ENCODE measurements at regions not wholly inside any gene's neighbourhood (a gene's known extent, or its start where the extent isn't known, plus 50 kb on each side); places are given as distances from the start of the nearest gene placed in this dataset.

GRCh38 chr5:24045046-24045445 is 537.6 kb downstream of the PRDM9 start:
- no peaks in the 10 kb centered on the region for H3K27me3 ChIP-seq (ENCODE audit: control insufficient read depth, insufficient read depth, low read length)
- DNase-seq (ENCODE audit: low read depth, low spot score), result no peak
- H3K4me1 ChIP-seq (ENCODE audit: control insufficient read depth, insufficient read depth, low read length), result no peaks in the 10 kb centered on the region
- no peaks in the 10 kb centered on the region for H3K9me3 ChIP-seq (ENCODE audit: control insufficient read depth, insufficient read depth, low read length)
- no peak overlapping the region for H3K4me3 ChIP-seq (ENCODE audit: low read length)
- H3K36me3 ChIP-seq (ENCODE audit: control insufficient read depth, insufficient read depth, low read length), result no peaks in the 10 kb centered on the region
- no peak overlapping the region for H3K27ac ChIP-seq (ENCODE audit: low read length)

DNA sequence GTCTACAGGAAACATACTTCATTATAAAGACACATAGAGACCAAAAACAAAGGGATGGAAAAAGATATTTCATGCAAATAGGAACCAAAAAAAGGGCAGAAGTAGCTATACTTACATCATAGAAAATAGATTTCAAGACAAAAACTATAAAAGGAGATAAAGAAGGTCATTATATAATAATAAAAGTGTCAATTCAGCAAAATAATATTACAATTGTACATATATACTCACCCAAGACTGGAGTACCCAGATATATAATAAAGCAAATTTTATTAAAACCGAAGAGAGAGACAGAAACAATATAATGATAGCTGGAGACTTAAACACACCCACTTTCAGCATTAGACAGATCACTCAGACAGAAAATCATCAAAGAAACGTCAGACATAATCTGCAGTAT is 546.3 kb downstream of the PRDM9 start:
- Histone ChIP-seq H3K4me3 (ENCODE audit: low read length) (no peak overlapping the region), H3K27me3 (ENCODE audit: control insufficient read depth, insufficient read depth, low read length) (no peaks in the 10 kb centered on the region)
- WGBS (ENCODE audit: insufficient coverage, insufficient read length), result no CpG with 5 or more reads among the region's 2 CpGs

GRCh38 chr5:24059006-24059405 is 551.6 kb downstream of the PRDM9 start:
- H3K27me3 ChIP-seq (ENCODE audit: control insufficient read depth, insufficient read depth, low read length), result no peaks in the 10 kb centered on the region
- no peaks in the 10 kb centered on the region for H3K9me3 ChIP-seq (ENCODE audit: control insufficient read depth, insufficient read depth, low read length)
- H3K4me1 ChIP-seq (ENCODE audit: control insufficient read depth, insufficient read depth, low read length), result no peaks in the 10 kb centered on the region
- no peak overlapping the region for H3K27ac ChIP-seq (ENCODE audit: low read length)
- WGBS (ENCODE audit: insufficient coverage, insufficient read length), result no CpG with 5 or more reads among the region's 2 CpGs
- H3K4me3 ChIP-seq (ENCODE audit: low read length), result no peak overlapping the region
- no peaks in the 10 kb centered on the region for H3K36me3 ChIP-seq (ENCODE audit: control insufficient read depth, insufficient read depth, low read length)
- no peak for DNase-seq (ENCODE audit: low read depth, low spot score)

More for the DNA sequence above, 546.3 kb downstream of the PRDM9 start:
- H3K27ac ChIP-seq (ENCODE audit: low read length), result no peak overlapping the region
- no peaks in the 10 kb centered on the region for H3K9me3 ChIP-seq (ENCODE audit: control insufficient read depth, insufficient read depth, low read length)
- H3K4me1 ChIP-seq (ENCODE audit: control insufficient read depth, insufficient read depth, low read length), result no peaks in the 10 kb centered on the region
- DNase-seq (ENCODE audit: low read depth, low spot score), result no peak
- no peaks in the 10 kb centered on the region for H3K36me3 ChIP-seq (ENCODE audit: control insufficient read depth, insufficient read depth, low read length)

DNA sequence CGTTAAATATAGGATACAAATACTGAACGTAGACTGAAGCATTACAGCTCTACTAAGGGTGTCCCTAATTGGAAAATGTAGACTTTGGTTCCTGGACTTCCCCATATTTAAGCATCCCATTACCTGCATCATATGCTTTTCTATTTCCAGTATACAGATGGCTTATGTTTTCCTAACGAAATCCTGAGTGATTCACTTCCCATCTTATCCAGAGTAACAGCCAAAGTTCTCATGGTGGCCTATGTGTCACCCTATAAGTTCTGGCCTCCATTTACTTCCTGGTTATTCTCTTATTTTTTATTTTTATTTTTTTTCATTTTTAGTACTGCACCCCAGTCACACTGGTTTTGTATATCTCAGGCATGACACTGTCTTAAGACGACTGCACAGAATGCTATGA is 552.3 kb downstream of the PRDM9 start:
- no peaks in the 10 kb centered on the region for H3K4me1 ChIP-seq (ENCODE audit: control insufficient read depth, insufficient read depth, low read length)
- no peaks in the 10 kb centered on the region for H3K9me3 ChIP-seq (ENCODE audit: control insufficient read depth, insufficient read depth, low read length)
- no peak overlapping the region for H3K4me3 ChIP-seq (ENCODE audit: low read length)
- no peak overlapping the region for H3K27ac ChIP-seq (ENCODE audit: low read length)
- DNase-seq (ENCODE audit: low read depth, low spot score), result no peak
- no peaks in the 10 kb centered on the region for H3K27me3 ChIP-seq (ENCODE audit: control insufficient read depth, insufficient read depth, low read length)
- WGBS (ENCODE audit: insufficient coverage, insufficient read length), result no CpG with 5 or more reads among the region's 4 CpGs
- H3K36me3 ChIP-seq (ENCODE audit: control insufficient read depth, insufficient read depth, low read length), result no peaks in the 10 kb centered on the region

- Histone ChIP-seq H3K4me1 (ENCODE audit: control insufficient read depth, insufficient read depth, low read length) (no peaks in the 10 kb centered on the region), H3K27ac (ENCODE audit: low read length) (no peak overlapping the region), H3K4me3 (ENCODE audit: low read length) (no peak overlapping the region), H3K27me3 (ENCODE audit: control insufficient read depth, insufficient read depth, low read length) (no peaks in the 10 kb centered on the region), H3K9me3 (ENCODE audit: control insufficient read depth, insufficient read depth, low read length) (no peaks in the 10 kb centered on the region), H3K36me3 (ENCODE audit: control insufficient read depth, insufficient read depth, low read length) (no peaks in the 10 kb centered on the region)
- no CpG with 5 or more reads among the region's 4 CpGs for WGBS (ENCODE audit: insufficient coverage, insufficient read length)
- DNase-seq (ENCODE audit: low read depth, low spot score), result no peak
These were observed 558.4 kb downstream of the PRDM9 start for GRCh38 chr5:24065779-24066178.

- DNase-seq (ENCODE audit: low read depth, low spot score), result no peak
- no CpG with 5 or more reads among the region's 2 CpGs for WGBS (ENCODE audit: insufficient coverage, insufficient read length)
- no peaks in the 10 kb centered on the region for H3K27me3 ChIP-seq (ENCODE audit: control insufficient read depth, insufficient read depth, low read length)
- H3K27ac ChIP-seq (ENCODE audit: low read length), result no peak overlapping the region
- no peaks in the 10 kb centered on the region for H3K9me3 ChIP-seq (ENCODE audit: control insufficient read depth, insufficient read depth, low read length)
- no peaks in the 10 kb centered on the region for H3K36me3 ChIP-seq (ENCODE audit: control insufficient read depth, insufficient read depth, low read length)
- H3K4me3 ChIP-seq (ENCODE audit: low read length), result no peak overlapping the region
- H3K4me1 ChIP-seq (ENCODE audit: control insufficient read depth, insufficient read depth, low read length), result no peaks in the 10 kb centered on the region
These were observed 559.8 kb downstream of the PRDM9 start for GRCh38 chr5:24067208-24067607.

- Histone ChIP-seq H3K27ac (ENCODE audit: low read length) (no peak overlapping the region), H3K27me3 (ENCODE audit: control insufficient read depth, insufficient read depth, low read length) (no peaks in the 10 kb centered on the region), H3K9me3 (ENCODE audit: control insufficient read depth, insufficient read depth, low read length) (no peaks in the 10 kb centered on the region), H3K36me3 (ENCODE audit: control insufficient read depth, insufficient read depth, low read length) (no peaks in the 10 kb centered on the region), H3K4me1 (ENCODE audit: control insufficient read depth, insufficient read depth, low read length) (no peaks in the 10 kb centered on the region), H3K4me3 (ENCODE audit: low read length) (no peak overlapping the region)
- DNase-seq (ENCODE audit: low read depth, low spot score), result no peak
- WGBS (ENCODE audit: insufficient coverage, insufficient read length), result no CpG with 5 or more reads among the region's 3 CpGs
These were observed 561.1 kb downstream of the PRDM9 start for GRCh38 chr5:24068524-24068923.

DNA sequence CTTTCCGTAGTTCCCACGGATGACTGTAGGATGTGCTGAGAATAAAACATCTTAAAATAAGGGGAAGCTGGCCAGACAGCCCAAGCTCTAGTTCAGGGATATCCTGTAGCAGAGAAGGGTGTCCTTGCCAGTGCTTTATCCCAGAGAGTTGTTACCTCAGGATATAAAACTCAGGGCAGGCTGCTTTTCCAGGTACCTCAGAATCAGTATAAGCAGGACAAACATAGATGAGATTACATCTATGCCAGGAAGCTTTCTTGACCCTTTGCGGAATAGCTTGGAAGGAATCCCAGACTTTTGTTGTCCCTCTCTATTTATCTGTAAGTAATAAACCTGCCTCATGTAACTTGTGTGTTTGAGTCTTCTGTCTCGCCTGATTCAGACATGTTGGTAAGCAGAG is 565.7 kb downstream of the PRDM9 start:
- WGBS (ENCODE audit: insufficient coverage, insufficient read length), result no CpG with 5 or more reads among the region's 4 CpGs
- Histone ChIP-seq H3K9me3 (ENCODE audit: control insufficient read depth, insufficient read depth, low read length) (no peaks in the 10 kb centered on the region), H3K27ac (ENCODE audit: low read length) (no peak overlapping the region), H3K36me3 (ENCODE audit: control insufficient read depth, insufficient read depth, low read length) (no peaks in the 10 kb centered on the region), H3K4me3 (ENCODE audit: low read length) (no peak overlapping the region), H3K27me3 (ENCODE audit: control insufficient read depth, insufficient read depth, low read length) (no peaks in the 10 kb centered on the region), H3K4me1 (ENCODE audit: control insufficient read depth, insufficient read depth, low read length) (no peaks in the 10 kb centered on the region)
- DNase-seq (ENCODE audit: low read depth, low spot score), result no peak

- H3K27ac ChIP-seq (ENCODE audit: low read length), result no peak overlapping the region
- no peak overlapping the region for H3K4me3 ChIP-seq (ENCODE audit: low read length)
- WGBS (ENCODE audit: insufficient coverage, insufficient read length), result no CpG with 5 or more reads among the region's 2 CpGs
- H3K27me3 ChIP-seq (ENCODE audit: control insufficient read depth, insufficient read depth, low read length), result no peaks in the 10 kb centered on the region
- H3K36me3 ChIP-seq (ENCODE audit: control insufficient read depth, insufficient read depth, low read length), result no peaks in the 10 kb centered on the region
- no peaks in the 10 kb centered on the region for H3K4me1 ChIP-seq (ENCODE audit: control insufficient read depth, insufficient read depth, low read length)
- H3K9me3 ChIP-seq (ENCODE audit: control insufficient read depth, insufficient read depth, low read length), result no peaks in the 10 kb centered on the region
- DNase-seq (ENCODE audit: low read depth, low spot score), result no peak
These were observed 564.7 kb downstream of the CDH10 start for GRCh38 chr5:24080046-24080445.

- Histone ChIP-seq H3K27me3 (ENCODE audit: control insufficient read depth, insufficient read depth, low read length) (no peaks in the 10 kb centered on the region), H3K4me3 (ENCODE audit: low read length) (no peak overlapping the region), H3K27ac (ENCODE audit: low read length) (no peak overlapping the region), H3K4me1 (ENCODE audit: control insufficient read depth, insufficient read depth, low read length) (no peaks in the 10 kb centered on the region), H3K9me3 (ENCODE audit: control insufficient read depth, insufficient read depth, low read length) (no peaks in the 10 kb centered on the region), H3K36me3 (ENCODE audit: control insufficient read depth, insufficient read depth, low read length) (no peaks in the 10 kb centered on the region)
- no peak for DNase-seq (ENCODE audit: low read depth, low spot score)
- WGBS (ENCODE audit: insufficient coverage, insufficient read length), result no CpG with 5 or more reads among the region's 8 CpGs
These were observed 550.6 kb downstream of the CDH10 start for GRCh38 chr5:24094081-24094679.

DNA sequence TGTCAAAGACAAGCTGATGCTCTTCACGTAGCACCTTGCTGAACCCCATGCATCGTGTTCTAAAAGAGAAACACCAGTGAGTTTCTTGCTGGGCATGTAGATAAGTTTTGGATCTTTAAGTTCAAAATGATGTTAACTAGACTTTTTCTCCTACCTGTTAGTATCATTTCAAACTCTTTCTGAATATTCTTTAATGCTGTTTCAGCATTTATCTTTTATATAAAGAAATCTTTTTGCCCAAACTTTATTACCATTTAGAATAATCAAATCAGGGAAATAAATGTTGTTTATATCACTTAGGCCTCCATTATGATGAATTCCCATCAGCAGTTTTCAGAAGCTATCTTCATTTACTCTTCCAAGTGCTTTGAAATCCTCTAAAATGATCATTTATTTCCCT is 542.8 kb downstream of the CDH10 start:
- Histone ChIP-seq H3K27ac (ENCODE audit: low read length) (no peak overlapping the region), H3K4me3 (ENCODE audit: low read length) (no peak overlapping the region), H3K4me1 (ENCODE audit: control insufficient read depth, insufficient read depth, low read length) (no peaks in the 10 kb centered on the region), H3K9me3 (ENCODE audit: control insufficient read depth, insufficient read depth, low read length) (no peaks in the 10 kb centered on the region), H3K36me3 (ENCODE audit: control insufficient read depth, insufficient read depth, low read length) (no peaks in the 10 kb centered on the region; the same call in 1 of the 2 replicates), H3K27me3 (ENCODE audit: control insufficient read depth, insufficient read depth, low read length) (no peaks in the 10 kb centered on the region)
- no CpG with 5 or more reads among the region's 2 CpGs for WGBS (ENCODE audit: insufficient coverage, insufficient read length)
- no peak for DNase-seq (ENCODE audit: low read depth, low spot score)
